GM12878 (cell line): ENCODE measurements at regions not wholly inside any gene's neighbourhood (a gene's known extent, or its start where the extent isn't known, plus 50 kb on each side); places are given as distances from the start of the nearest gene placed in this dataset.

Experiments used
- CHD4 ChIP-seq: fragments of 200-600 bp; sonication (generic); IDR thresholded peaks from 2 replicates; pipeline ENCODE4 v1.6.1; 2016; ENCODE audit warnings: mild to moderate bottlenecking
- NFYB ChIP-seq: IDR thresholded peaks from 2 replicates; pipeline ENCODE4 v1.6.1; 2011; ENCODE audit warnings: low read depth, mild to moderate bottlenecking, low read length, improper control_type of control experiment, moderate library complexity; ENCODE audit not compliant: insufficient read depth
- NR2C1 ChIP-seq: fragments of 450-650 bp; IDR thresholded peaks from 2 replicates; pipeline ENCODE4 v1.6.1; 2017; ENCODE audit warnings: antibody characterized with exemption, mild to moderate bottlenecking, moderate library complexity
- POLR2AphosphoS2 ChIP-seq: IDR thresholded peaks from 2 replicates; pipeline ENCODE4 v1.6.1; 2011; ENCODE audit warnings: low read depth, mild to moderate bottlenecking, low read length, improper control_type of control experiment, moderate library complexity
- TF ChIP-seq, protein P1 (sequence below), 3 experiments: IDR thresholded peaks in 2 of 3; conservative IDR thresholded peaks in 1 of 3; 2 replicates each; pipeline ENCODE4 v1.5.1; 2011; ENCODE audit warnings: low read depth in 3 of 3, low read length in 3 of 3, mild to moderate bottlenecking in 3 of 3, control low read depth in 2 of 3, moderate library complexity in 2 of 3, inconsistent platforms in 1 of 3, mixed read lengths in 1 of 3; ENCODE audit not compliant: control insufficient read depth in 2 of 3, insufficient read depth in 1 of 3; ENCODE audit errors: extremely low read depth in 1 of 3

DNA sequence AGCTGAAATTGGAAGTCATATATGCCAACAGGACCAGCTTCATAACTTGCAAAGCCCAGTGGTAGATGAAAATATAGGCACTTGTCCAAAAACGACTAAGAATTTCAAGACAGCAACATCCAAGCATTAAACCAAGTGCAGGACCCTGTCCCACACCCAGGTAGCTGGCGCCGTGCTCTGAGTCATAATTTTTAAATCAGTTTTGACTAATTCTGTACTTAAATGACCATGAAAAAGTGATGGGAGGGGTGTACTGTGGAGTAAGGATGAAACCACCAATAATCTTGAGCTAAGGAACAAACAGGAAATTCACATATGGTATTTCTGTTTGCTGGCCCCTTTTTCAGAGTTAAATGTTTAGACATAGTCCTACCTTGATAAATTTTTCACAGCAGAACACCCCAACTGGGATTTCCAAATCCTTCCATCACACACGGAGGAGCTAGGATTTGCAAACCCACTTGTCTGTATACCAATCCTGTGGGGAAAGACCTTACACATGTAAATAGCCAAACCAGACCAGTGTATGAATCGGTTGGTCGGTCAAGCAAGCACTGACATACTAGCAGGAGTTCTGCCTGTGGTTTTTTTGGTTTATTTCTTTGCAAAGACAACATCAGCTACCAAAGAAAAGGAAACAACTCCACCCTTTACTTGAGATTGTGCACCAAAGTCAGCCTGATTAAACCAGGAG, 235.7 kb upstream of the RAB4A start:
- no peak for TF ChIP-seq POLR2AphosphoS2
- no peak for TF ChIP-seq CHD4
- TF ChIP-seq, protein P1, sequence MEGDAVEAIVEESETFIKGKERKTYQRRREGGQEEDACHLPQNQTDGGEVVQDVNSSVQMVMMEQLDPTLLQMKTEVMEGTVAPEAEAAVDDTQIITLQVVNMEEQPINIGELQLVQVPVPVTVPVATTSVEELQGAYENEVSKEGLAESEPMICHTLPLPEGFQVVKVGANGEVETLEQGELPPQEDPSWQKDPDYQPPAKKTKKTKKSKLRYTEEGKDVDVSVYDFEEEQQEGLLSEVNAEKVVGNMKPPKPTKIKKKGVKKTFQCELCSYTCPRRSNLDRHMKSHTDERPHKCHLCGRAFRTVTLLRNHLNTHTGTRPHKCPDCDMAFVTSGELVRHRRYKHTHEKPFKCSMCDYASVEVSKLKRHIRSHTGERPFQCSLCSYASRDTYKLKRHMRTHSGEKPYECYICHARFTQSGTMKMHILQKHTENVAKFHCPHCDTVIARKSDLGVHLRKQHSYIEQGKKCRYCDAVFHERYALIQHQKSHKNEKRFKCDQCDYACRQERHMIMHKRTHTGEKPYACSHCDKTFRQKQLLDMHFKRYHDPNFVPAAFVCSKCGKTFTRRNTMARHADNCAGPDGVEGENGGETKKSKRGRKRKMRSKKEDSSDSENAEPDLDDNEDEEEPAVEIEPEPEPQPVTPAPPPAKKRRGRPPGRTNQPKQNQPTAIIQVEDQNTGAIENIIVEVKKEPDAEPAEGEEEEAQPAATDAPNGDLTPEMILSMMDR (IDR thresholded peaks at IDR 0.05 in 2 of 3, conservative IDR thresholded peaks at IDR 0.05 in 1 of 3; ENCODE audit: control insufficient read depth in 2 of 3, extremely low read depth in 1 of 3, insufficient read depth in 1 of 3, low read depth in 3 of 3, low read length in 3 of 3) = no peak
- TF ChIP-seq NR2C1 = no peak
- no peak for TF ChIP-seq NFYB
